ENCODE measurements at regions not wholly inside any gene's neighbourhood (a gene's known extent, or its start where the extent isn't known, plus 50 kb on each side); places are given as distances from the start of the nearest gene placed in this dataset.
A peak's percentile ranks its signal among the peaks of the same experiment; 100 is the strongest.

GRCh38 chr13:106028911-106029310 lies 506.6 kb downstream of the EFNB2 start:
- no peak overlapping the region for H3K4me3 ChIP-seq
- H3K9ac ChIP-seq: no peak overlapping the region
- H3K4me2 ChIP-seq (ENCODE audit: unreplicated experiment): peak overlapping the region; percentile 26
- in situ Hi-C loops (cut with MboI): no loop called here
- no peaks in the 10 kb centered on the region for H3F3A ChIP-seq (ENCODE audit: insufficient read depth)
- no peaks in the 10 kb centered on the region for H3K9me2 ChIP-seq (ENCODE audit: insufficient read depth)
- H3K27me3 ChIP-seq (replicated peaks; ENCODE audit: insufficient read depth): no peaks in the 10 kb centered on the region
- H4K20me1 ChIP-seq (ENCODE audit: insufficient read depth): no peaks in the 10 kb centered on the region
- DNase-seq: peak; percentile 45
- WGBS, 2 experiments (ENCODE audit: low coverage in 1 of 2, low lambda C conversion rate in 2 of 2, missing lambda C conversion rate in 2 of 2): 32 to 35% methylated on average over 6 of the region's 6 CpGs
- no peak overlapping the region for H3K27ac ChIP-seq
- H3K79me2 ChIP-seq (ENCODE audit: insufficient read depth): no peaks in the 10 kb centered on the region
- no peak overlapping the region for H2AFZ ChIP-seq
- H3K4me1 ChIP-seq (ENCODE audit: insufficient read depth): peaks cover 8% of the 10 kb centered on the region
- H3K36me3 ChIP-seq (ENCODE audit: low read depth): no peaks in the 10 kb centered on the region
- no peak for TF ChIP-seq EZH2 (IDR thresholded peaks at IDR 0.05; ENCODE audit: insufficient read depth, poor library complexity, severe bottlenecking)
- no peak for TF ChIP-seq EZH2phosphoT487 (IDR thresholded peaks at IDR 0.05; ENCODE audit: insufficient read depth, low read depth)
- H3K9me3 ChIP-seq (ENCODE audit: low read depth): no peaks in the 10 kb centered on the region

GRCh38 chr13:106011600-106011999 lies 523.9 kb downstream of the EFNB2 start:
- no peak overlapping the region for H3K27ac ChIP-seq
- no peaks in the 10 kb centered on the region for H3K9me2 ChIP-seq (ENCODE audit: insufficient read depth)
- no peaks in the 10 kb centered on the region for H3K27me3 ChIP-seq (replicated peaks; ENCODE audit: insufficient read depth)
- no peak overlapping the region for H2AFZ ChIP-seq
- H3K79me2 ChIP-seq (ENCODE audit: insufficient read depth): no peaks in the 10 kb centered on the region
- H3K9me3 ChIP-seq (ENCODE audit: low read depth): no peaks in the 10 kb centered on the region
- no peaks in the 10 kb centered on the region for H3K36me3 ChIP-seq (ENCODE audit: low read depth)
- H3K9ac ChIP-seq: no peak overlapping the region
- no peak overlapping the region for H3K4me3 ChIP-seq
- DNase-seq: no peak
- no peaks in the 10 kb centered on the region for H4K20me1 ChIP-seq (ENCODE audit: insufficient read depth)
- H3F3A ChIP-seq (ENCODE audit: insufficient read depth): no peaks in the 10 kb centered on the region
- TF ChIP-seq EZH2 (IDR thresholded peaks at IDR 0.05; ENCODE audit: insufficient read depth, poor library complexity, severe bottlenecking) (no peak), EZH2phosphoT487 (IDR thresholded peaks at IDR 0.05; ENCODE audit: insufficient read depth, low read depth) (no peak)
- no peaks in the 10 kb centered on the region for H3K4me1 ChIP-seq (ENCODE audit: insufficient read depth)
- WGBS, 2 experiments (ENCODE audit: low coverage in 1 of 2, low lambda C conversion rate in 2 of 2, missing lambda C conversion rate in 2 of 2): 23 to 35% methylated on average over 2 of the region's 2 CpGs
- H3K4me2 ChIP-seq (ENCODE audit: unreplicated experiment): no peak overlapping the region
- in situ Hi-C loops (cut with MboI): no loop called here

GRCh38 chr13:106010836-106011235 lies 524.6 kb downstream of the EFNB2 start:
- no peak overlapping the region for H3K4me3 ChIP-seq
- WGBS, 2 experiments (ENCODE audit: low coverage in 1 of 2, low lambda C conversion rate in 2 of 2, missing lambda C conversion rate in 2 of 2): 44 to 58% methylated on average over 3 of the region's 3 CpGs
- no peak overlapping the region for H3K9ac ChIP-seq
- no peaks in the 10 kb centered on the region for H3K79me2 ChIP-seq (ENCODE audit: insufficient read depth)
- no peaks in the 10 kb centered on the region for H3K4me1 ChIP-seq (ENCODE audit: insufficient read depth)
- H3K4me2 ChIP-seq (ENCODE audit: unreplicated experiment): no peak overlapping the region
- no peak overlapping the region for H3K27ac ChIP-seq
- H3K27me3 ChIP-seq (replicated peaks; ENCODE audit: insufficient read depth): no peaks in the 10 kb centered on the region
- H3K9me3 ChIP-seq (ENCODE audit: low read depth): no peaks in the 10 kb centered on the region
- no peaks in the 10 kb centered on the region for H4K20me1 ChIP-seq (ENCODE audit: insufficient read depth)
- in situ Hi-C loops (cut with MboI): no loop called here
- no peaks in the 10 kb centered on the region for H3K9me2 ChIP-seq (ENCODE audit: insufficient read depth)
- no peaks in the 10 kb centered on the region for H3F3A ChIP-seq (ENCODE audit: insufficient read depth)
- no peak for TF ChIP-seq EZH2phosphoT487 (IDR thresholded peaks at IDR 0.05; ENCODE audit: insufficient read depth, low read depth)
- TF ChIP-seq EZH2 (IDR thresholded peaks at IDR 0.05; ENCODE audit: insufficient read depth, poor library complexity, severe bottlenecking): no peak
- DNase-seq: no peak
- H2AFZ ChIP-seq: no peak overlapping the region
- no peaks in the 10 kb centered on the region for H3K36me3 ChIP-seq (ENCODE audit: low read depth)

- Histone ChIP-seq H2AFZ (no peak overlapping the region), H3K9ac (no peak overlapping the region), H3K9me3 (ENCODE audit: low read depth) (no peaks in the 10 kb centered on the region), H3K4me3 (no peak overlapping the region), H3K27me3 (replicated peaks; ENCODE audit: insufficient read depth) (no peaks in the 10 kb centered on the region), H3F3A (ENCODE audit: insufficient read depth) (no peaks in the 10 kb centered on the region), H3K4me2 (ENCODE audit: unreplicated experiment) (no peak overlapping the region), H3K79me2 (ENCODE audit: insufficient read depth) (no peaks in the 10 kb centered on the region), H3K4me1 (ENCODE audit: insufficient read depth) (no peaks in the 10 kb centered on the region), H3K36me3 (ENCODE audit: low read depth) (no peaks in the 10 kb centered on the region), H4K20me1 (ENCODE audit: insufficient read depth) (no peaks in the 10 kb centered on the region), H3K27ac (no peak overlapping the region), H3K9me2 (ENCODE audit: insufficient read depth) (no peaks in the 10 kb centered on the region)
- TF ChIP-seq EZH2phosphoT487 (IDR thresholded peaks at IDR 0.05; ENCODE audit: insufficient read depth, low read depth) (no peak), EZH2 (IDR thresholded peaks at IDR 0.05; ENCODE audit: insufficient read depth, poor library complexity, severe bottlenecking) (no peak)
- no peak for DNase-seq
- in situ Hi-C loops (cut with MboI): no loop called here
Measured at GRCh38 chr13:106008540-106008939, 526.9 kb downstream of the EFNB2 start.

- H3K4me1 ChIP-seq (ENCODE audit: insufficient read depth): no peaks in the 10 kb centered on the region
- TF ChIP-seq EZH2 (IDR thresholded peaks at IDR 0.05; ENCODE audit: insufficient read depth, poor library complexity, severe bottlenecking): no peak
- no peak for TF ChIP-seq EZH2phosphoT487 (IDR thresholded peaks at IDR 0.05; ENCODE audit: insufficient read depth, low read depth)
- no peaks in the 10 kb centered on the region for H3K27me3 ChIP-seq (replicated peaks; ENCODE audit: insufficient read depth)
- no peak overlapping the region for H3K9ac ChIP-seq
- 14 to 20% methylated on average over 2 of the region's 2 CpGs for WGBS, 2 experiments (ENCODE audit: low coverage in 1 of 2, low lambda C conversion rate in 2 of 2, missing lambda C conversion rate in 2 of 2)
- no peak for DNase-seq
- H2AFZ ChIP-seq: no peak overlapping the region
- no peaks in the 10 kb centered on the region for H3K9me2 ChIP-seq (ENCODE audit: insufficient read depth)
- no peak overlapping the region for H3K4me3 ChIP-seq
- H3F3A ChIP-seq (ENCODE audit: insufficient read depth): no peaks in the 10 kb centered on the region
- in situ Hi-C loops (cut with MboI): no loop called here
- no peak overlapping the region for H3K4me2 ChIP-seq (ENCODE audit: unreplicated experiment)
- no peaks in the 10 kb centered on the region for H3K9me3 ChIP-seq (ENCODE audit: low read depth)
- no peak overlapping the region for H3K27ac ChIP-seq
- H3K79me2 ChIP-seq (ENCODE audit: insufficient read depth): no peaks in the 10 kb centered on the region
- H4K20me1 ChIP-seq (ENCODE audit: insufficient read depth): no peaks in the 10 kb centered on the region
- no peaks in the 10 kb centered on the region for H3K36me3 ChIP-seq (ENCODE audit: low read depth)
Measured at GRCh38 chr13:106007156-106007555, 528.3 kb downstream of the EFNB2 start.
